K562 (cell line): ENCODE measurements at regions not wholly inside any gene's neighbourhood (a gene's known extent, or its start where the extent isn't known, plus 50 kb on each side); places are given as distances from the start of the nearest gene placed in this dataset.

Experiments
- CEBPB ChIP-seq: fragments of 450-650 bp; IDR thresholded peaks from 2 replicates; pipeline ENCODE4 v1.6.1; 2016; ENCODE audit warnings: missing genetic modification characterization, missing compliant biosample characterization
- CTCF ChIP-seq, 3 experiments: IDR thresholded peaks in 2 of 3; conservative IDR thresholded peaks in 1 of 3; 2 replicates each; pipeline ENCODE4 v1.5.1; 2011 to 2012; ENCODE audit warnings: low read length in 3 of 3, mild to moderate bottlenecking in 3 of 3, control low read depth in 2 of 3, improper control_type of control experiment in 1 of 3, inconsistent platforms in 1 of 3, low read depth in 1 of 3, mixed read lengths in 1 of 3, moderate library complexity in 1 of 3; ENCODE audit not compliant: insufficient read depth in 2 of 3
- DIDO1 ChIP-seq: fragments of 450-650 bp; IDR thresholded peaks from 2 replicates; pipeline ENCODE4 v1.6.1; 2016; ENCODE audit warnings: low read depth, missing biosample characterization, missing genetic modification characterization
- E2F3 ChIP-seq: fragments of 250-450 bp; sonication (Bioruptor Pico); IDR thresholded peaks from 2 replicates; pipeline ENCODE4 v1.4.0; 2020; ENCODE audit warnings: mild to moderate bottlenecking
- HNRNPUL1 ChIP-seq: fragments of 200-400 bp; formaldehyde crosslinking; IDR thresholded peaks from 2 replicates; pipeline ENCODE4 v1.6.1; 2017; ENCODE audit warnings: low read length
- JUN ChIP-seq, 2 experiments: sonication (generic) in 1 of 2; formaldehyde crosslinking in 1 of 2; IDR thresholded peaks; 2 replicates each; pipeline versions ENCODE4 v1.6.1 to v1.8.0; 2012 to 2022; ENCODE audit warnings: borderline replicate concordance in 2 of 2, mild to moderate bottlenecking in 2 of 2, improper control_type of control experiment in 1 of 2, low read depth in 1 of 2, low read length in 1 of 2, missing genetic modification reagents in 1 of 2
- KLF16 ChIP-seq: IDR thresholded peaks from 2 replicates; pipeline ENCODE4 v1.6.1; 2016; ENCODE audit warnings: antibody characterized with exemption
- L3MBTL2 ChIP-seq: fragments of 450-650 bp; IDR thresholded peaks from 2 replicates; pipeline ENCODE4 v1.6.1; 2016; ENCODE audit warnings: mild to moderate bottlenecking, moderate library complexity
- MTA3 ChIP-seq: fragments of 450-650 bp; formaldehyde crosslinking; IDR thresholded peaks from 2 replicates; pipeline ENCODE4 v1.6.1; 2017; ENCODE audit warnings: mild to moderate bottlenecking, borderline replicate concordance
- POLR2A ChIP-seq: fragments of 450-650 bp; conservative IDR thresholded peaks from 2 replicates; pipeline ENCODE4 v1.6.1; 2016
- PURB ChIP-seq: sonication (generic); formaldehyde crosslinking; IDR thresholded peaks from 2 replicates; pipeline ENCODE4 v1.9.0; 2021; ENCODE audit warnings: low read depth, mild to moderate bottlenecking, missing genetic modification reagents
- SMAD3 ChIP-seq: fragments of 450-650 bp; formaldehyde crosslinking; conservative IDR thresholded peaks from 2 replicates; pipeline ENCODE4 v1.4.0; 2020; ENCODE audit warnings: mild to moderate bottlenecking
- ZNF76 ChIP-seq: fragments of 250-450 bp; sonication (Bioruptor Pico); IDR thresholded peaks from 2 replicates; pipeline ENCODE4 v1.4.0; 2020; ENCODE audit warnings: mild to moderate bottlenecking, moderate library complexity, borderline replicate concordance
- ZSCAN29 ChIP-seq: fragments of 450-650 bp; IDR thresholded peaks from 2 replicates; pipeline ENCODE4 v1.6.1; 2017

DNA sequence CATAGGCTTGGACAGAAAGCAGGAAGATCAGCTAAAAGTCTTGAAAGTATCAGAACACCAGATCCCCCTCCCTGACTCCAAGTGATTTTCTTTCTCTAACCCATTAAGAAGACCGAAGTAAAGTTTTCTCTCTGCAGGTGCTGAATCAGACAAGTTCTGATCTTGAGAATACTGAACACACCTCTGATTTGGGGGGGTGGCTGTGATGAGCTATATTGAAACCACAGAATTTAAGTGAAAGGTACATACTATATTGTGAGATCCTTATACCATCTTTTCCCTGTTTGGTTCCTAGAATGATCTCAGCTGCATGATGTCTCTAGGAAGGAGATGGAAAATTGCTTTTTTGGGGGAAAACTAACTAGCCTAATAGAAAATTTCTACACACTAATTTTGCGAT is 196.0 kb downstream of the DIPK2A start:
- TF ChIP-seq JUN (IDR thresholded peaks at IDR 0.05; ENCODE audit: borderline replicate concordance, low read depth, low read length) (no peak), JUN (CRISPR knock-in tag; IDR thresholded peaks at IDR 0.05; ENCODE audit: borderline replicate concordance) (no peak), MTA3 (no peak), E2F3 (no peak), KLF16 (no peak), SMAD3 (CRISPR knock-in tag) (no peak), ZSCAN29 (no peak), ZNF76 (CRISPR knock-in tag) (no peak), DIDO1 (tag) (no peak), HNRNPUL1 (no peak), CTCF (IDR thresholded peaks at IDR 0.05 in 2 of 3, conservative IDR thresholded peaks at IDR 0.05 in 1 of 3; ENCODE audit: insufficient read depth in 2 of 3, low read depth in 1 of 3, low read length in 3 of 3) (no peak), CEBPB (tag) (no peak), PURB (no peak), POLR2A (no peak), L3MBTL2 (no peak)
